Mammary epithelial cell (primary cell): ENCODE measurements at regions not wholly inside any gene's neighbourhood (a gene's known extent, or its start where the extent isn't known, plus 50 kb on each side); places are given as distances from the start of the nearest gene placed in this dataset.
"Not testable (repeated sequence)": the region's sequence is repeated elsewhere in the genome, so short reads cannot be mapped to it uniquely, and the experiment has no call there.

ENCODE experiments used
- EZH2 ChIP-seq: IDR thresholded peaks from 2 replicates; pipeline ENCODE4 v1.6.1; 2012; ENCODE audit warnings: low read length, inconsistent platforms, borderline replicate concordance
- TF ChIP-seq, protein P1 (sequence below), 2 donors: IDR thresholded peaks in 1 of 2; conservative IDR thresholded peaks in 1 of 2; 2 replicates each; pipeline ENCODE4 v1.5.1; 2011 to 2012; ENCODE audit warnings: inconsistent platforms in 2 of 2, low read length in 2 of 2, mild to moderate bottlenecking in 2 of 2, control low read depth in 1 of 2, low read depth in 1 of 2; ENCODE audit not compliant: insufficient read depth in 1 of 2; ENCODE audit errors: extremely low read depth in 1 of 2

GRCh38 chrX:73961867-73962266 lies 109.4 kb upstream of the XIST start:
- TF ChIP-seq, protein P1, sequence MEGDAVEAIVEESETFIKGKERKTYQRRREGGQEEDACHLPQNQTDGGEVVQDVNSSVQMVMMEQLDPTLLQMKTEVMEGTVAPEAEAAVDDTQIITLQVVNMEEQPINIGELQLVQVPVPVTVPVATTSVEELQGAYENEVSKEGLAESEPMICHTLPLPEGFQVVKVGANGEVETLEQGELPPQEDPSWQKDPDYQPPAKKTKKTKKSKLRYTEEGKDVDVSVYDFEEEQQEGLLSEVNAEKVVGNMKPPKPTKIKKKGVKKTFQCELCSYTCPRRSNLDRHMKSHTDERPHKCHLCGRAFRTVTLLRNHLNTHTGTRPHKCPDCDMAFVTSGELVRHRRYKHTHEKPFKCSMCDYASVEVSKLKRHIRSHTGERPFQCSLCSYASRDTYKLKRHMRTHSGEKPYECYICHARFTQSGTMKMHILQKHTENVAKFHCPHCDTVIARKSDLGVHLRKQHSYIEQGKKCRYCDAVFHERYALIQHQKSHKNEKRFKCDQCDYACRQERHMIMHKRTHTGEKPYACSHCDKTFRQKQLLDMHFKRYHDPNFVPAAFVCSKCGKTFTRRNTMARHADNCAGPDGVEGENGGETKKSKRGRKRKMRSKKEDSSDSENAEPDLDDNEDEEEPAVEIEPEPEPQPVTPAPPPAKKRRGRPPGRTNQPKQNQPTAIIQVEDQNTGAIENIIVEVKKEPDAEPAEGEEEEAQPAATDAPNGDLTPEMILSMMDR (conservative IDR thresholded peaks at IDR 0.05 in 1 of 2, IDR thresholded peaks at IDR 0.05 in 1 of 2; ENCODE audit: extremely low read depth in 1 of 2, insufficient read depth in 1 of 2, low read depth in 1 of 2, low read length in 2 of 2), result not testable (repeated sequence)
- not testable (repeated sequence) for TF ChIP-seq EZH2
